HG02885 (cell line): ENCODE measurements at regions not wholly inside any gene's neighbourhood (a gene's known extent, or its start where the extent isn't known, plus 50 kb on each side); places are given as distances from the start of the nearest gene placed in this dataset.

Experiments used
- ATAC-seq: cut with Tn5 transposase; IDR thresholded peaks from one replicate; pipeline ENCODE4 v1.9.1; 2021; ENCODE audit warnings: mild to moderate bottlenecking; ENCODE audit not compliant: unreplicated experiment, poor library complexity

DNA sequence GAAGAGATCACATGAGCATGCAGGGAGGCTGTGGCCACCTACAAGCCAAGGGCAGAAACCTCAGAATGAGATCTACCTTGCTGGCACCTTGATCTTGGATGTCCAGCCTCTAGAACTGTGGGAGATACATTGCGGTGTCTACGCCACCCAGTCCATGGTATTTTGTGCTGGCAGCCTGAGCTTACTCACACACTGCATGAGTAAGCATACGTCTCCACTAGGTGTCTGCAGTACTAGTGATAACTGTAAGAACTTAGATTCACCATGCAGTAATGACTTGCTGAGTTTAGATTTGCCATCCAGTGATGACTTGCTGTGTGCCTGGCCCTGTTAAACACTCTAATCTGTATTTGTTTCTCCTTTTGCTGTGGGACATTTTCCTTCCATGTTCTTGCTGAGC is 417.7 kb downstream of the GADD45G start:
- no peak for ATAC-seq

DNA sequence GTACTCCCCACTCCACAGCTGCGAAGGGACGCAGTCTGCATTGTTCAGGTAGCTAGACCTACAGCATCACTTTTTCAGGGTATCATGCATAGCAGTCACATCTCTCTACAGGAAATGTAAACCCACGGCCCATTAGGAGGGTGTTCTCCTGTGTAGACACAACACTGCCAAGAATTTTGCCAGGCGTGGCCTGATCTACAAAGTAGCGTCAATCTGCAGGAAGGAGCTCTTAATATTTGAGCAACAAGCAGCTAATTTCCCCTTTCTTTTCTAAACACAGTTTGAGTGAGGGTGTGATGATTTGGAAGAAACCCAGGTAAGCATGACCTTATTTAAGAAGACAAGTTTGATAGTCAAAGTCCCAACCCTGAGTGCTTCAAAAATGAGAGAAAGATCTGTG is 419.0 kb downstream of the GADD45G start:
- ATAC-seq, result no peak

GRCh38 chr9:90024409-90024808 is 419.6 kb downstream of the GADD45G start:
- no peak for ATAC-seq

DNA sequence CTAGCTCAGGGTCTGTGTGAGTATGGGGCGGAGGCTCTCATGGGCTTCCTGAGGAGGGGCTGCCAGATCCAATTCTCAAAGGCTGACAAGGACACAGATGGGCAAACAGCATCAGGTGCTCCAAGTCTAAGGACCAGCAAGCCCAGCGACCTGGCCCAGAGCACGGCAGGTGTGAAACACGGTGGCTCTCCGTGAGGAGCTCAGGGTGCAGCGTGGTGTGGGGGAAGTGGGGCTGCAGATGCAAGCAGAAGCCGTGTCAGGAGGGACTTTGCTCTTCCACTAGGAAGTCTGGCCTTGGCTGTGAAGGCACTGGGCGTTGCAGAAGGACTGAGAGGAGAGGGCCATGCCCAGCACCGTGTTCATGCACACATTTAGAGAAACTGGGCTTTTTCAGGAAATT is 420.0 kb downstream of the GADD45G start:
- no peak for ATAC-seq

DNA sequence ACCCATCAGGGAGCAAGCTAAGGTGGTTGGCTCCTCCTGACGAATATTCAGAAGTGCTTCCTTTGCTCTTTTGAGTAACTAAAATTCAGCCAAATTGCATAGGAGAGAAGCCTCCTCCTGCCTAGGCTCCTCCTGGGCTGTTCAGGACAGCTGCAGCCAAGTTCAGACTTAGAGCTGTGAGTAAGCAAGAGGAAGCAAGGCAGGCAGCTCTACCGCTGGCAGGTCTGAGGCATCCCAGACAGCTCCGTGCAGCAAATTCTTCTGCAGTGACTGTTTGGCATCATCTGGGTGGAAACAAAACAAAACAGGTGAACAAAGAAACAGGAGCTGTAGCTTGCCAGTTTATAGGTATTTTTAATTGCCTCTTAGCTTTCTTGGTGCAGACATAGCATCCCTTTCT is 421.0 kb downstream of the GADD45G start:
- ATAC-seq, result no peak

GRCh38 chr9:90027296-90027790 is 422.5 kb downstream of the GADD45G start:
- no peak for ATAC-seq

GRCh38 chr9:90029386-90029785 is 424.6 kb downstream of the GADD45G start:
- ATAC-seq, result no peak

DNA sequence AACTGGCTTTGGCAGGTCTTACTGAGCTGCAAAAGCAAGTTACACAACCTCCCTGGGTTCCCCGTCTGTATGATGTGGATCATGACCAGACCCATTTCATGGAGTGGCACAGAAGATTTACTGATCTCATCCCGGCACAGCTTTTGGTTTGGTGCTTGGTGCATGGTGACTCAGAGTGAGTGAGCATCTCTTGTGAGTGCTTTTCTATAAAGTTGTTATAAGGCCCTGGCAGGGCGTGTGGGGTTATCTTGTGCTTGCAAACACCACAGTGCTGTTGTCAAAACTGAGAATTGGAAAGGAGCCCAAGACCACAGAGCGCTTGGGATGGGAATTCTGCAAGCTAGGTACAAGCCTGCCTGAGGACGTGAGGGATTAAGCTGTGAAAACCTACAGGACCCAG is 425.2 kb downstream of the GADD45G start:
- ATAC-seq, result no peak

- ATAC-seq, result no peak
These were observed 427.6 kb downstream of the GADD45G start for GRCh38 chr9:90032296-90033027.

- ATAC-seq, result no peak
These were observed 428.3 kb downstream of the GADD45G start for GRCh38 chr9:90033028-90033650.

GRCh38 chr9:90034071-90034470 is 429.3 kb downstream of the GADD45G start:
- no peak for ATAC-seq

DNA sequence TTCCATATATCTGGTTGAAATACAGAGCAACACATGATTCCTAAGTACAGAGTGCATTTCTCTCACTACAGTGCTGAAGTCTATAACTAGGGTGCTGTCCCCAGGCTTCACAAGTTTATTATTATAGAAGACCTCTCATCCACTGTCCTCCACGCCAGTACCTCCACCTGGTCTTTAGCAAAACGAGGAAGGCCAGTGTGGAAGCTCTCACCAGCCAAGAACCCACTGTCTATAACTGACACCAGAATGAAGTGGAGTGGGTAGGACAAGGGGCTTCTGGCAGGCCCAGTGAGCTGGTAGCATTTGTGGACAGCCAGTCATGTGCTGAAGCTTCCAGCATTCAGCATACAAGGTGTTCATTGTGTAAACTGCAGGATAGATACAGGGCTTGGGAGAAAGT is 430.7 kb downstream of the GADD45G start:
- no peak for ATAC-seq

DNA sequence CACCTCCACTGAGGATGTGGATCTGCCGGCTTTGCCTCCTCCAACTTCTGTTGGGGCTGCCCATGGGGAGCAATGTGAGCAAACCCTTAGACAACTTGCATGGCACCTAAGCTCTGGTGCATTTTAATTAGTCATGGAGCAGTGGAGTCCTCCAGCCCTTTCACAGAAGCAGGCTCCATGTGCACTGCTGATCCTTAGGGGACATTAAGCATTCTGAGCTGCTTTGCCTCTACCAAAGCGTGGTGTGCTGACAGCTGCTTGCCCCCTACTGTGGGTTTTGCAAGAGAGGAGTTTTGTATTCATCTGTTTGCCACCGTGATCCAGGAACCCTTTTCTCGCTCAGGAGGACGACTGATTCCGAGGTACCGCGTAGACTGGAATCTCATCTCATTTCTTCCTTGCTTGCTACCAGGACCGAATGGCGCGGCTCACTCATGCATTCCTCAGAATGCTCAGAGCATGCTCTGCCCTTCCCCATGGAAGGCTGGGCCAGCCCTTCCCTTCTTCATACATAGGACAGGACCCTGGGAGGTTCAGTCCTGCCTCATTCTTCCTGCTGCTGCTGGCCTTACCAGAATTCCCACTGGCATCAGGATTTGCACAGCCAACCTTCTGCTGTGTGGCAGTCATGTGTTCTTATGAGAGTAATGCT is 432.5 kb downstream of the GADD45G start:
- no peak for ATAC-seq

DNA sequence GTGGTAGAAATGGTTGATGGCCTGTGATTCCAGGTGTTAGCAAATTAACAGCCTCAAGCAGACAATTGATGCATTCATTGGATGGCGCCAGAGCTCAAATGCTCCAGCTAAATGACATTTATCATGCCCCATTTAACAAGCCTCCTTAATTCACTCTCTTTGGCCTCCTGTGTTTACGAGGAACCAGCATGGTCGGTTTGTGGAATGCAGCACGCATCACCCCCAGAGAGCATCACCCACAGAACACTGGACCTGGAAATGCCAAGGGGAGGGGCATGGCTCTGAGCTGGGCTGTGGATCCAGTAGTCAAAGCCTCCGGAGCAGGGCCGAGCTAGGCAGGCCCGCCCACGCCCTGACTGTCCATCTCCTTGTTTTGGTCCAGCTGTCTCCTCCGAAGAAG is 434.0 kb downstream of the GADD45G start:
- ATAC-seq, result no peak

- ATAC-seq, result no peak
These were observed 439.5 kb downstream of the GADD45G start for GRCh38 chr9:90044263-90044662.

DNA sequence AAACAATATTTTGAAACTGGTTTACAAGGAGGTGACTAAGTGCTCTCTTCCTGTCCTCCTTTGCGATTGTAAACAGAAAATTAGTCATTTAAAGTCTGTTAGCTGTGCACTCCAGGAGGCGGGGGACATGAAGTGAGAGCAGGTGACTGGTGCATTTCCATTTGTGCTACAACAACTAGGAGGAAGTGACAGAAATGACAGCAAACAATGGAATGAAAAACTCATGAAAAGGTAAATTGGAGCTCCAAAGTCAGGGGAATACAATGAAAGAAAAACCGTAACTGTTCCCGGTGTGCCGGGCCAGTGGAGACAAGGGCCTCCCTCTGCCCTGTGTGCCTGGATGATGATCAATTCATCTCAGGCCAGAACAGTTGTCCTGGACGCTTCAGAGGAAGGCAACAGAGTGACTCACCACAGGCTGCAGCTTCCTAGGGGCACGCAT is 439.9 kb downstream of the GADD45G start:
- no peak for ATAC-seq

DNA sequence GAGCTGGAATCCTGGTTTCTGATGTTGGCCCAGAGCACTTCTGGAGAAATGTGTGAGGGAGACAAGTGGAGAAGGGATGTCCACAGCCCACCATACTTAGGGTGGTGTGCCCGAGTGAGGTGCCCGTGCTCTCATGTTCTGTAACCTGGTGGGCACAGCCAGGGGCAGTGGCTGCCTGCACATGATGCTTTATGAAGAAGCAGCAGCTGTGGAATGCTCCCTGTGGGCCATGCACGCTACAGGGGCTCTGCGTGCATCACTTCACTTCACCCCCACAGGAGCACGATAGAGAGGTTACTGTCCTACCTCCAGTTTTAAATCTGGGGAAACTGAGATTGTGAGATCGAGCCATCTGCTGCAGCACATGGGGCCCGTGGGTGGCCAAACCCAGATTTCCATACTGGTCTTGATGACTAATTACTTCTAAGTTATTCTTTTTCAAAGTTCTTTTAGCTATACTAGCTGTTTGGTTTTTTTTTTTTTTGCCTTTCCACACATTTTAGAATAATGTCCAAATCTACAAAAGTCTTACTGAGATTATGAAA is 441.6 kb downstream of the GADD45G start:
- ATAC-seq, result no peak

- no peak for ATAC-seq
These were observed 443.0 kb downstream of the GADD45G start for GRCh38 chr9:90047828-90048227.

- no peak for ATAC-seq
These were observed 447.6 kb downstream of the GADD45G start for GRCh38 chr9:90052366-90052765.

DNA sequence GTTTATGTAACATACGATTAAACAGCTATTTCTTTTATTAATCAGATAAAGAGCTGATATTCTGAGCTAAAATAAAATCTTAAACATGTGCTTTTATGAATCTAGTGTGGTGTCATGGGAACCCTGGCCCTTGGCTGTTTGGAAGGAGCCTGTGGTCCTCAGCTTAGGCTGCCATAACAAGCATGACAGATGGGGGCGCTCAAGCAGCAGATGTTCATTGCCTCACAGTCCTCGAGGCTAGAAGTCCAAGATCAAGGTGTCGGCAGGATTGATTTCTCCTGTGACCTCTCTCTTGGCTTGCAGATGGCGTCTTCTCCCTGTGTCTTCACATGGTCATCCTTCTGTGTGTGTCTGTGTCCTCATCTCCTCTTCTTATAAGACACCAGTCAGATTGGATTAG is 448.2 kb downstream of the GADD45G start:
- ATAC-seq, result no peak

DNA sequence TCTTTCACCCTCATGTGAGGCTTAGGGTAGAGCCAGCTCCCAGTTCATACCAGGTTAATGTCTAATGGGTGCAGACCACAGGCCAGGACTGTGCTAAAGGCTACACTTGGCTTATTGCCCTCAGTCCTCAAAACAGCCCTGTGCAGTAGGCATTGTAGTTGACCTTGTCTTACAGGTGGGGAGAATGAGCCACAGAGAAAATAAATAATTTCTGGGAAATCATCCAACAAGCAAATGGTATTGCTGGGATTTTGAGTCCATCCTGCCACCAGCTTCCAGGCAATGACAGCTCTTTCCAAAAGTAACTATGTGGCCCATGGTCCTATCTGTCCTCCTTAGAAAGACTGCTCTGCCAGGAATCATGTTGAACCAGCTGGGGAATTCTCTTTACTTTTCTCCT is 450.0 kb downstream of the GADD45G start:
- no peak for ATAC-seq
